ENCODE measurements at regions not wholly inside any gene's neighbourhood (a gene's known extent, or its start where the extent isn't known, plus 50 kb on each side); places are given as distances from the start of the nearest gene placed in this dataset.

- no peak for DNase-seq
Observed at GRCh38 chr16:76724181-76724580, 447.0 kb downstream of the CNTNAP4 start.

- no peak for DNase-seq
Observed at GRCh38 chr16:76729525-76729924, 452.3 kb downstream of the CNTNAP4 start.

GRCh38 chr16:76732894-76733293 is 455.7 kb downstream of the CNTNAP4 start:
- DNase-seq = no peak

DNA sequence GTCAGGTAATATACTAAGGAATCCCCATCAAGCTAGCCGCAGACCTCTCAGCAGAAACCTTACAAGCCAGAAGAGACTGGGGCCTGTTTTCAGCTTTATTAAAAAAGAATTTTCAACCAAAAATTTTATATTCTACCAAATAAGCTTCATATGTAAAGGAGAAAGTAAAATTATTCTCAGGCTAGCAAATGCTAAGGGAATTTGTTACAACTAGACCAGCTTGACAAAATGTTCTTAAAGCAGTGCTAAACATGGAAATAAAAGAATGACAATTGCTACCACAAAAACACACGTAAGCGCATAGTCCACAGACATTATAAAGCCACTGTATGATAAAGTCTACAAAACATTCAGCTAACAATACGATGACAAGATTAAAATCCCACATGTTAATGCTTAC is 449.4 kb upstream of the MON1B start:
- DNase-seq = no peak

DNA sequence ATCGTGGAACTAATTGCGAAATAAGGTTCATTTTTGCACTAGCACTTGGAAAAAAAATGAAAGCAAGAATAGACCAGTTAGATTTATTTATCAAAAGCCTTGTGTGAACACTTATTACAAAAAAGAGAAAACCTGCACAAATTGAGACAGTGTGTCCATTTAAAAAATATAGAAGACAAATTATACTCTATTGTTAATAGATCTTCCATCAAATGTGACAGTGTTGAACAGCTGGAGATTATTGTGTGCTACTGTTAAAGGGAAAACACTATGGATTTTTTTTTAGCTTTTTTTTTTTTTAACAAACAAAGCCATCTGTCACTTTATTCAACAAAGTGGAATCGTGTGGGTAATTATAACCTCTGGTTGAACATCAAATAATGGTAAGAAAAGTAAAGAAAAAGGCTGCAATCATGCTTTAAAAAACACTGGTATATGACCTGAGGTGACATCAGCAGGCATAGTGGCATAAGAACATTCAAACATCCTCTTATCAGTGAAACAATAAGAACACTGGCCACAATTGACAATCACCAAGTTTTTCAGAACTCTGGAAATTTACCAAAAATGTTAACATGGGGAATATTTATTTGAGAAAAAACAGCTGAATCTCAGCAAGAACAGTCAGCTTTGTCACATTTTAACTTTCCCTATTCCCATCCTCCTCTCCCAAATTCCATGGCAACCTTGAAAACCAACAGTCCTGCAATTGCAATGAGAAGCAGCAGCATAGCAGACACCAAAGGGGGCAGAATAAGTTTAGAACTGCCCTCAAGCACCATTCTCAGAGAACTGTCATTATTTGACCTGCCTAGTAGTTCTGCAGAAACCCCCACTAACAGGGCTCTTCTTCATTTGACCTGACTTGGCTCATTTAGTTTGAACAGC is 442.3 kb upstream of the MON1B start:
- DNase-seq = no peak

DNA sequence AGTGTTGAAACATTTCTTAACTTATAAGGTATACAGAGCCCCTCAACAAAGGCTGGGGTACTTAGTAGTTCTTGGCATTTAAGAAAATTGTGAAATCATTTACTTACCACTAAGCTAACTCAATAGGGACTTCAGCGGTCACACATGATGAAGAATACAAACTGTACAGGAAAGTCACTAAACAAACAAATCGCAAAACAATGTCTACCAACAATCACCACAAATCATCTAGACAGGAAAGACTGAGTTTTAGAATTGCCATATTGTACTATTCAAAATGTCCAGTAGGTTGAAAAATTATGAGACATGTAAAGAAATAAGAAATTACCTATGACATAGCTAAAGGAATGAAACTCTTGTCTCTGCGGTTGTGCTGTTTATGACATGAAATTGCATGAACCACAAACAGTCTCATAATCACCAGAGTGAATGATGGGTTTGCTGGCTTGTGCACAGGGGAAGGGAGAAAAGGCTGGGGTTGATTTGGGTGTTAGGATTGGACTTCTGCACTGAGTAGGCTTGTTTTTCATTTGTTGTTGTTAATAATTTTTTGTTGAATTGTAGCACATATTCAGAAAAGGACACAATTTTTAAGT is 441.1 kb upstream of the MON1B start:
- no peak for DNase-seq

DNA sequence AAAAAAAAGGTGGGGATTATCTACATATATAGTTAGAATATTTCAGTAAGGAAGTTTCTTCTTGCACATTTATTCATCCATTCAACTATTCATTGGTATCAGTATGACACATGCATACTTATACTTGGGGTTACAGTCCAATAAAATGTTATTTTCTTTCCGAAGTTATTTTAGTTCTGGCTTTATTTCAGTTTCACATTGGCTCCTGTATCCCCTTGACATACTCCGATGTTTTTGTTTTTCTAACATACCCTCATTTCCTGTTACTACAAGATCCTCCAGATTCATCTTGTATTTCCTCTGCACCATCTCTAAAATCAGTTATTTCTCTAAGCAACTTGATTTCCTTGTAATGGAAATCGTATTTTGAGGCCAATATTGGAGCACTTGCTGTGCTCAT is 435.5 kb upstream of the MON1B start:
- DNase-seq = no peak

- DNase-seq = no peak
Observed at GRCh38 chr16:76756423-76756822, 434.6 kb upstream of the MON1B start.

- DNase-seq = no peak
Observed at GRCh38 chr16:76756951-76757350, 434.0 kb upstream of the MON1B start.

GRCh38 chr16:76766538-76766937 is 424.5 kb upstream of the MON1B start:
- DNase-seq = no peak

DNA sequence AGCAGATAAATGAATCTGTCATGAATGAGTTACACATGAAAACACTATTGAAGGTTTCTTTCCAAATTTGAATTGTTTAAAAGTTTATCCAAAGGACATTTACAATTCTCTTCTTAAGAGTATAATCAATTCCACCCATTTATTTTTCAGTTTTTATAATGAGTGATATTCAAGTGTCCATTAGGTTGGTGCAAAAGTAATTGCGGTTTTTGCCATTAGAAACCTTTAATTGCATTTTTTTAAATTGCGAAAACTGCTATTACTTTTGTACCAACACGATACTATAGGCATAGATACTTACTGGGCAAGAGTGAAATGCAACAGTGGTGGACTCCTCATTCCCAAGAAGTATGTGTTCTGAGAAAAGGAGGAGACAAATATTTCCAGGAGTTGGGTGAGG is 422.7 kb upstream of the MON1B start:
- no peak for DNase-seq

GRCh38 chr16:76768948-76769347 is 422.0 kb upstream of the MON1B start:
- DNase-seq = no peak

- no peak for DNase-seq
Observed at GRCh38 chr16:76771216-76771615, 419.8 kb upstream of the MON1B start.

GRCh38 chr16:76777721-76778465 is 413.1 kb upstream of the MON1B start:
- no peak for DNase-seq

DNA sequence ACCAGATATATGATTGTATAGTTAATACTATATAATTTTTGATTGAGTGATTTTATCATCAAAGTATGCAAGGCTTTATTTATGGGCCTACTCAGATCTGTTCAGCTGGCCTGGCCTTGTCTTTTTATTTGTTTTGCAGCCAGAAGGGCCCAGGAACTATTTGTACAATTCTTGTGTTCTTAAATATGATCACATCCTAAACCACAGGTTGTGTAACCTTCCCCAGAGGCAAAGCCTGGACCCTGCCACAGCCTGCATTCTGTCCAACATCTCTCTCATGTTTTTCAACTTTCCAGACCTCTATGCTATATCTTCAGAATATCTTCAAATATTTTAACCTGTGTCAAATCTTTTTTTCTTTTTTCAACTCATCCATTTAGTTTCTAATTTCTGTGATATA is 410.4 kb upstream of the MON1B start:
- DNase-seq = no peak

DNA sequence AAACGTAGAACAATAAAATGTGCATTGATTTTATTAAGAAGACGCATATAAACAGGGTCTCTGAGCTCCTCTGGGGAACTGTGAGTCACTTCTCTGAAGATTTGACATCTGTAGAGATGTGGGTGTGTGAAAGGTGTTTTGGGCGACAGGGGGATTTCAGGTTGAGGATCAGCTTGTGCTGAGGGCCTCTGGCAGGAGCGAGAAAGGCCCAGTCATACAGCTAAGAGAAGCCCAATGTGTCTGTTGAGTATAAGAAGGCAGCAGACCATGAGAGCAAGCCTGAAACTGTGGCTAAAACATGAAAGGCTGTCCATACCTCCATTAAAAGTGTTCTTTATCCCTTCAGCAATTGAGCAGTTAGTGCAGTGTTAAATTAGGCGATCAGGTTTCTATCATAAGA is 406.5 kb upstream of the MON1B start:
- DNase-seq = no peak

DNA sequence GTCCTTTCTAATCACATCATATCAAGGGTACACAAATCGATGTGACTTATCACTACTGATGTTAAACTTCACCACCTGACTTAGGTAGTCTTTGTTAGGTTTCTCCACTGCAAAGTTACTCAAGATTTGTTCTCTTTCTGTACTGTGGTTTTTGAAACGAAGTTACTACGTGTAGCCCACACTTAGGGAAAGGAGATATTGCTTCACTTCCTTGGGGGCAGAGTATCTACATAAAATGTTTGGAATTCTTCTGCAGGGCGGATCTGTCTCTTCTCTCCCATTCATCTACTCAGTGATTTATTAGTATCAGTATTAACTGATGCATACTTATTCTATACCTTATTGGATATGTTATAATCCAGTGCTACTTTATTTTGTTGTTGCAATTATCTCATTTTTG is 403.6 kb upstream of the MON1B start:
- no peak for DNase-seq

DNA sequence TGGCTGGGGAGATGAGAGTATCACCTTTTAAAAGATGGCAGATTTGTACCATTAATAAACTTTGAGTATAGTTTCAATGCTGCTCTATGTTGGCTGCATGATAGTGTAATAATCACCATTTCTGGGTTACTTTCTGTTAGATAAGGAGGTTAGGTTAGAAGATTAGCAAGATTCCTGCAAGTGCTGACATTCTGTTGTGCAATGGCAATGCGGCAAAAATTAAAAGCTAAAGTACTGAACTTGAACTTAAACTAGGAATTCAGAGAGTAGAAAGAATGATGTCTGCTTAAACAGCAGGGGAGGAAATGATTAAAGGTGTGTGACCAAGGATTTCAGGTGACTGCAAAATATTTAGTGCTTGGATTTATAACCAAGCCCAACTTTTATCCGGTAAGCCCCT is 399.8 kb upstream of the MON1B start:
- DNase-seq = no peak

DNA sequence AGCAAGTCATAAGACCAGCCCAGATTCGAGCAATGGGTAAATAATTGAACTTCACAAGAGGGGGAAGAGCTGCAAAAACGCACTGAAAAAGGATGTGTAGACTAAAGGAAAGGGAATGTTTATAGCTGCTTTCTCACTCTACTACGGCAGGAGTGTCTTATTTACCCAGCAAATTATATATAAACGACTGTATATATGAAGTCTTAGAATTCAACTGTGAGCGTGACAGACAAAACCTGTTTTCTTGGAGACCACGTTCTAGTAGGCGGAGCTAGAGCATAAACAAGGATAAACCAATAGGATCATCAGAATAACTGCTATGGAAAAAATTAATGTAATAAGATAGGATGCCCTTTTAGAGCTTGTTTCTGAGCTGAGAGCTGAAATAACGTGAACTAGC is 394.6 kb upstream of the MON1B start:
- DNase-seq = no peak

GRCh38 chr16:76796978-76797377 is 394.0 kb upstream of the MON1B start:
- DNase-seq = no peak

GRCh38 chr16:76797457-76797856 is 393.5 kb upstream of the MON1B start:
- DNase-seq = no peak

- no peak for DNase-seq
Observed at GRCh38 chr16:76800196-76800595, 390.8 kb upstream of the MON1B start.

DNA sequence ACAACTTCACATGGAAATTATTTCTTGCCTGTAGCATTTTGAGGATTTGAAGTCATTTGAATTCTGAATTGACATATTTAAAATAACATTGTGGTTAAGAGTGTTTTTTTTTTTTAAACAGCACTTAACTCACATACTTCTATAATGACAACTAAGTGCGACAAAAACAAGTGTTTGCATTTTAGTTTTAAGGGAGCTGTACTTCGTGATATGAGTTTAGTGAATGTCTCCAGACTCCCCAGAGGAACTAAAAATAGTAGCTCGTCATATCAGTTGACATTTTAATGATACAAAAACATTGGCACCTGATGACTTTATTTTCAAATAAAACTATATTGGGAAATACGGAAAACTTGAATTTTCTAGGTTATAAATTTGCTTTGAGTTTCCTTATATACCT is 389.6 kb upstream of the MON1B start:
- no peak for DNase-seq

- no peak for DNase-seq
Observed at GRCh38 chr16:76816475-76816874, 374.5 kb upstream of the MON1B start.
